ENCODE measurements at regions not wholly inside any gene's neighbourhood (a gene's known extent, or its start where the extent isn't known, plus 50 kb on each side); places are given as distances from the start of the nearest gene placed in this dataset.
"Not testable (repeated sequence)": the region's sequence is repeated elsewhere in the genome, so short reads cannot be mapped to it uniquely, and the experiment has no call there.

- Histone ChIP-seq H3K27ac (ENCODE audit: low read depth, low read length, poor library complexity, severe bottlenecking) (no peak overlapping the region), H3K9me2 (ENCODE audit: insufficient read depth, low read length) (no peaks in the 10 kb centered on the region), H4K20me1 (ENCODE audit: insufficient read depth, low read length) (no peaks in the 10 kb centered on the region), H3K4me2 (ENCODE audit: low read length) (no peak overlapping the region), H3K9me3 (ENCODE audit: low read length) (no peaks in the 10 kb centered on the region), H3K4me1 (ENCODE audit: insufficient read depth, low read length, poor library complexity, severe bottlenecking) (no peaks in the 10 kb centered on the region), H3K4me3 (ENCODE audit: low read depth, low read length, poor library complexity, severe bottlenecking) (no peak overlapping the region), H3K36me3 (ENCODE audit: insufficient read depth, low read length) (no peaks in the 10 kb centered on the region), H2AFZ (ENCODE audit: low read length) (no peak overlapping the region), H3K79me2 (ENCODE audit: insufficient read depth, low read depth, low read length) (no peaks in the 10 kb centered on the region)
- ChIA-PET CTCF (ENCODE audit: unreplicated experiment) (no interaction called here), POLR2A (interaction anchor here (0.6 to 0.7 kb wide), 2 partner anchors 25 to 894 kb away, joined by 3 to 4 read pairs; no protein-coding TSS in a partner anchor)
- BruUV-seq (replicated peaks), result no TSS peak
- TF ChIP-seq EZH2phosphoT487 (IDR thresholded peaks at IDR 0.05; ENCODE audit: borderline replicate concordance, low read depth, low read length) (no peak), CTCF (conservative IDR thresholded peaks at IDR 0.05; ENCODE audit: low read length) (no peak)
- intact Hi-C loops (cut with micrococcal nuclease; ENCODE audit: unreplicated experiment), result no loop called here
- DNase-seq (ENCODE audit: low spot score), result no peak
Measured at GRCh38 chr3:64438812-64439211, 213.5 kb upstream of the PRICKLE2 start.

GRCh38 chr3:64438066-64438465 lies 212.8 kb upstream of the PRICKLE2 start:
- POLR2A ChIA-PET, result interaction anchor here (0.6 to 0.7 kb wide), 2 partner anchors 26 to 893 kb away, joined by 3 to 4 read pairs; no protein-coding TSS in a partner anchor
- Histone ChIP-seq H3K9me3 (ENCODE audit: low read length) (no peaks in the 10 kb centered on the region), H4K20me1 (ENCODE audit: insufficient read depth, low read length) (no peaks in the 10 kb centered on the region), H3K4me2 (ENCODE audit: low read length) (no peak overlapping the region), H3K4me3 (ENCODE audit: low read depth, low read length, poor library complexity, severe bottlenecking) (no peak overlapping the region), H3K9me2 (ENCODE audit: insufficient read depth, low read length) (no peaks in the 10 kb centered on the region), H3K27ac (ENCODE audit: low read depth, low read length, poor library complexity, severe bottlenecking) (no peak overlapping the region), H3K36me3 (ENCODE audit: insufficient read depth, low read length) (no peaks in the 10 kb centered on the region), H3K79me2 (ENCODE audit: insufficient read depth, low read depth, low read length) (no peaks in the 10 kb centered on the region), H3K4me1 (ENCODE audit: insufficient read depth, low read length, poor library complexity, severe bottlenecking) (no peaks in the 10 kb centered on the region), H2AFZ (ENCODE audit: low read length) (no peak overlapping the region)
- no peak for TF ChIP-seq EZH2phosphoT487 (IDR thresholded peaks at IDR 0.05; ENCODE audit: borderline replicate concordance, low read depth, low read length)
- no peak for TF ChIP-seq CTCF (conservative IDR thresholded peaks at IDR 0.05; ENCODE audit: low read length)
- CTCF ChIA-PET (ENCODE audit: unreplicated experiment), result no interaction called here
- no TSS peak for BruUV-seq (replicated peaks)
- no peak for DNase-seq (ENCODE audit: low spot score)
- intact Hi-C loops (cut with micrococcal nuclease; ENCODE audit: unreplicated experiment), result no loop called here

- Histone ChIP-seq H3K79me2 (ENCODE audit: insufficient read depth, low read depth, low read length) (no peaks in the 10 kb centered on the region), H3K36me3 (ENCODE audit: insufficient read depth, low read length) (no peaks in the 10 kb centered on the region), H3K4me2 (ENCODE audit: low read length) (no peak overlapping the region), H3K9me3 (ENCODE audit: low read length) (no peaks in the 10 kb centered on the region), H3K9me2 (ENCODE audit: insufficient read depth, low read length) (no peaks in the 10 kb centered on the region), H3K4me1 (ENCODE audit: insufficient read depth, low read length, poor library complexity, severe bottlenecking) (no peaks in the 10 kb centered on the region), H3K4me3 (ENCODE audit: low read depth, low read length, poor library complexity, severe bottlenecking) (no peak overlapping the region), H2AFZ (ENCODE audit: low read length) (no peak overlapping the region), H3K27ac (ENCODE audit: low read depth, low read length, poor library complexity, severe bottlenecking) (no peak overlapping the region), H4K20me1 (ENCODE audit: insufficient read depth, low read length) (no peaks in the 10 kb centered on the region)
- BruUV-seq (replicated peaks), result no TSS peak
- TF ChIP-seq EZH2phosphoT487 (IDR thresholded peaks at IDR 0.05; ENCODE audit: borderline replicate concordance, low read depth, low read length) (no peak), CTCF (conservative IDR thresholded peaks at IDR 0.05; ENCODE audit: low read length) (no peak)
- ChIA-PET CTCF (ENCODE audit: unreplicated experiment) (no interaction called here), POLR2A (no interaction called here)
- intact Hi-C loops (cut with micrococcal nuclease; ENCODE audit: unreplicated experiment), result no loop called here
- no peak for DNase-seq (ENCODE audit: low spot score)
Measured at GRCh38 chr3:64437131-64437530, 211.9 kb upstream of the PRICKLE2 start.

DNA sequence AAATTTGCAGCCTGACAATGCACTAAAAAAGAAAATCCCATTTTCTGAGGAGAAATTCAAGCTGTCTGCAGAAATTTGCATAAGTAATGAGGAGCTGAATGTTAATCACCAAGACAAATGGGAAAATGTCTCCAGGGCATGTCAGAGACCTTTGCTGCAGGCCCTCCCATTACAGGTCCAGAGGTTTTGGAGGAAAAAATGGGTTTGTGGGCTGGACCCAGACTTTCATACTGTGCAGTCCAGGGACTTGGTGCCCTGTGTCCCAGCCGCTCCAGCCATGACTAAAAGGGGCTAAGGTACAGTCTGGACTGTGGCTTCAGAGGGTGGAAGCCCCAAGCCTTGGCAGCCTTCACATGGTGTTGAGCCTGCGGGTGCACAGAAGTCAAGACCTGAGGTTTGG lies 209.8 kb upstream of the PRICKLE2 start:
- H3K9me2 ChIP-seq (ENCODE audit: insufficient read depth, low read length); DNase-seq (ENCODE audit: low spot score); H3K79me2 ChIP-seq (ENCODE audit: insufficient read depth, low read depth, low read length); H3K4me3 ChIP-seq (ENCODE audit: low read depth, low read length, poor library complexity, severe bottlenecking); H3K36me3 ChIP-seq (ENCODE audit: insufficient read depth, low read length); H3K4me2 ChIP-seq (ENCODE audit: low read length); intact Hi-C loops (cut with micrococcal nuclease; ENCODE audit: unreplicated experiment); H4K20me1 ChIP-seq (ENCODE audit: insufficient read depth, low read length); H2AFZ ChIP-seq (ENCODE audit: low read length); POLR2A ChIA-PET; H3K4me1 ChIP-seq (ENCODE audit: insufficient read depth, low read length, poor library complexity, severe bottlenecking); BruUV-seq (replicated peaks); CTCF ChIA-PET (ENCODE audit: unreplicated experiment); H3K9me3 ChIP-seq (ENCODE audit: low read length); H3K27ac ChIP-seq (ENCODE audit: low read depth, low read length, poor library complexity, severe bottlenecking): not testable (repeated sequence)
